HL-60 (cell line): ENCODE measurements at regions not wholly inside any gene's neighbourhood (a gene's known extent, or its start where the extent isn't known, plus 50 kb on each side); places are given as distances from the start of the nearest gene placed in this dataset.
A peak's percentile ranks its signal among the peaks of the same experiment; 100 is the strongest.

Experiments
- DNase-seq, 2 experiments: peaks; one replicate each; pipeline ENCODE4 v3.0.0-alpha.2; 2010 to 2020; ENCODE audit warnings: low read depth in 1 of 2, low spot score in 1 of 2
- H3K27ac ChIP-seq: fragments of 250-450 bp; sonication (Bioruptor Pico); replicated peaks from 2 replicates; pipeline ENCODE4 v1.5.1; 2020; ENCODE audit warnings: mild to moderate bottlenecking, moderate library complexity
- H3K27me3 ChIP-seq: fragments of 250-450 bp; sonication (Bioruptor Pico); 2 replicates; pipeline ENCODE4 v1.5.1; 2021; ENCODE audit warnings: mild to moderate bottlenecking, moderate library complexity; ENCODE audit not compliant: insufficient read depth, poor library complexity, severe bottlenecking
- H3K4me3 ChIP-seq: replicated peaks from 2 replicates; pipeline ENCODE4 v1.5.1; 2011; ENCODE audit warnings: mild to moderate bottlenecking, control low read depth, low read length; ENCODE audit not compliant: insufficient read depth
- GABPA ChIP-seq: IDR thresholded peaks from 2 replicates; pipeline ENCODE4 v1.6.1; 2012; ENCODE audit warnings: low read depth
- POLR2AphosphoS5 ChIP-seq: IDR thresholded peaks from 2 replicates; pipeline ENCODE4 v1.6.1; 2012; ENCODE audit warnings: low read depth
- SPI1 ChIP-seq: IDR thresholded peaks from 2 replicates; pipeline ENCODE4 v1.6.1; 2012; ENCODE audit warnings: low read depth, mild to moderate bottlenecking, borderline replicate concordance
- TF ChIP-seq, protein P1 (sequence below): IDR thresholded peaks from 2 replicates; pipeline ENCODE4 v1.6.1; 2012; ENCODE audit warnings: low read depth; ENCODE audit not compliant: insufficient replicate concordance
- TF ChIP-seq, protein P2 (sequence below): IDR thresholded peaks from one replicate; pipeline ENCODE4 v1.5.1; 2011; ENCODE audit warnings: low read length, control low read depth, inconsistent platforms; ENCODE audit not compliant: insufficient read depth

DNA sequence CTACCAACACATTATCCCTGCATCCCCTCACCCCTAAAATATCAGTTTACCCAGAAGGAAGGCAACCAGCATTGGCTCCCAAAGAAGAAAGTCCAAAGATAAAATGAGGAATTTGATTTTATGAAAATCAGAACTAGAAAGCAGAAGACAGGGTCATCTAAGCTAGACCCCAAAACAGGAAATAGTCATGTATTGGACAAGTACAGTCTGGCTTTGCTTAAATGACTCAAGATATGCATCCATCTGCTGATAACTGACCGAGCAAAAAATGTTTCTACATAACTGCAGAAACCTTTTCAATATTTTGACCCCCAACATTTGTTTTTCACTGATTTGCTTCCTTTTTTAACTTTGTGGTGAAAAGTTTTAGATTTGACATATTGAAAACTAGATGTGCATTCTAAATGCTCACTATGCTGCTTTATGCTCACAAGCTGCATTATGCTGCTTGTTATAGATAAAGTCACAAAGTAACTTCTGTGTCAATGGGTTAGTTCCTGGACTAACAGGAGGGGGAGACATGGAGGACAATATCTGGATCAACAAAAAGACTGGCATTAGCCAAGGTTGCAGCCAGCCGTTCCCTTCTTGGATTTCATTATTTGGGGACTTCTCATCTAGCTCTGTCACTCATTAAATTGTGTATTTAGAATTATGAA, 227.0 kb downstream of the INHBA start:
- no peak overlapping the region for H3K4me3 ChIP-seq
- H3K27ac ChIP-seq, result peak overlapping the region; percentile 56
- no peaks in the 10 kb centered on the region for H3K27me3 ChIP-seq
- TF ChIP-seq SPI1, result no peak
- TF ChIP-seq, protein P1, sequence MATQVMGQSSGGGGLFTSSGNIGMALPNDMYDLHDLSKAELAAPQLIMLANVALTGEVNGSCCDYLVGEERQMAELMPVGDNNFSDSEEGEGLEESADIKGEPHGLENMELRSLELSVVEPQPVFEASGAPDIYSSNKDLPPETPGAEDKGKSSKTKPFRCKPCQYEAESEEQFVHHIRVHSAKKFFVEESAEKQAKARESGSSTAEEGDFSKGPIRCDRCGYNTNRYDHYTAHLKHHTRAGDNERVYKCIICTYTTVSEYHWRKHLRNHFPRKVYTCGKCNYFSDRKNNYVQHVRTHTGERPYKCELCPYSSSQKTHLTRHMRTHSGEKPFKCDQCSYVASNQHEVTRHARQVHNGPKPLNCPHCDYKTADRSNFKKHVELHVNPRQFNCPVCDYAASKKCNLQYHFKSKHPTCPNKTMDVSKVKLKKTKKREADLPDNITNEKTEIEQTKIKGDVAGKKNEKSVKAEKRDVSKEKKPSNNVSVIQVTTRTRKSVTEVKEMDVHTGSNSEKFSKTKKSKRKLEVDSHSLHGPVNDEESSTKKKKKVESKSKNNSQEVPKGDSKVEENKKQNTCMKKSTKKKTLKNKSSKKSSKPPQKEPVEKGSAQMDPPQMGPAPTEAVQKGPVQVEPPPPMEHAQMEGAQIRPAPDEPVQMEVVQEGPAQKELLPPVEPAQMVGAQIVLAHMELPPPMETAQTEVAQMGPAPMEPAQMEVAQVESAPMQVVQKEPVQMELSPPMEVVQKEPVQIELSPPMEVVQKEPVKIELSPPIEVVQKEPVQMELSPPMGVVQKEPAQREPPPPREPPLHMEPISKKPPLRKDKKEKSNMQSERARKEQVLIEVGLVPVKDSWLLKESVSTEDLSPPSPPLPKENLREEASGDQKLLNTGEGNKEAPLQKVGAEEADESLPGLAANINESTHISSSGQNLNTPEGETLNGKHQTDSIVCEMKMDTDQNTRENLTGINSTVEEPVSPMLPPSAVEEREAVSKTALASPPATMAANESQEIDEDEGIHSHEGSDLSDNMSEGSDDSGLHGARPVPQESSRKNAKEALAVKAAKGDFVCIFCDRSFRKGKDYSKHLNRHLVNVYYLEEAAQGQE, result no peak
- no peak for TF ChIP-seq GABPA
- no peak for DNase-seq

- Histone ChIP-seq H3K27me3 (no peaks in the 10 kb centered on the region), H3K4me3 (no peak overlapping the region), H3K27ac (no peak overlapping the region)
- TF ChIP-seq, protein P1, result no peak
- no peak for TF ChIP-seq GABPA
- no peak for TF ChIP-seq SPI1
- no peak for DNase-seq
Measured at GRCh38 chr7:41472427-41473125, 230.3 kb downstream of the INHBA start.

- H3K27me3 ChIP-seq, result no peaks in the 10 kb centered on the region
- H3K4me3 ChIP-seq, result no peak overlapping the region
- DNase-seq, result no peak
- TF ChIP-seq POLR2AphosphoS5, result no peak
- TF ChIP-seq, protein P1, result no peak
- no peak for TF ChIP-seq GABPA
- TF ChIP-seq, protein P2, sequence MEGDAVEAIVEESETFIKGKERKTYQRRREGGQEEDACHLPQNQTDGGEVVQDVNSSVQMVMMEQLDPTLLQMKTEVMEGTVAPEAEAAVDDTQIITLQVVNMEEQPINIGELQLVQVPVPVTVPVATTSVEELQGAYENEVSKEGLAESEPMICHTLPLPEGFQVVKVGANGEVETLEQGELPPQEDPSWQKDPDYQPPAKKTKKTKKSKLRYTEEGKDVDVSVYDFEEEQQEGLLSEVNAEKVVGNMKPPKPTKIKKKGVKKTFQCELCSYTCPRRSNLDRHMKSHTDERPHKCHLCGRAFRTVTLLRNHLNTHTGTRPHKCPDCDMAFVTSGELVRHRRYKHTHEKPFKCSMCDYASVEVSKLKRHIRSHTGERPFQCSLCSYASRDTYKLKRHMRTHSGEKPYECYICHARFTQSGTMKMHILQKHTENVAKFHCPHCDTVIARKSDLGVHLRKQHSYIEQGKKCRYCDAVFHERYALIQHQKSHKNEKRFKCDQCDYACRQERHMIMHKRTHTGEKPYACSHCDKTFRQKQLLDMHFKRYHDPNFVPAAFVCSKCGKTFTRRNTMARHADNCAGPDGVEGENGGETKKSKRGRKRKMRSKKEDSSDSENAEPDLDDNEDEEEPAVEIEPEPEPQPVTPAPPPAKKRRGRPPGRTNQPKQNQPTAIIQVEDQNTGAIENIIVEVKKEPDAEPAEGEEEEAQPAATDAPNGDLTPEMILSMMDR, result no peak
- TF ChIP-seq SPI1, result no peak
- no peak overlapping the region for H3K27ac ChIP-seq
Measured at GRCh38 chr7:41470081-41470480, 232.8 kb downstream of the INHBA start.

GRCh38 chr7:41467596-41467995, 235.3 kb downstream of the INHBA start:
- Histone ChIP-seq H3K4me3 (no peak overlapping the region), H3K27me3 (no peaks in the 10 kb centered on the region), H3K27ac (no peak overlapping the region)
- TF ChIP-seq, protein P2, result no peak
- no peak for TF ChIP-seq POLR2AphosphoS5
- TF ChIP-seq SPI1, result no peak
- TF ChIP-seq, protein P1, result no peak
- no peak for TF ChIP-seq GABPA
- no peak for DNase-seq
